ENCODE measurements at regions not wholly inside any gene's neighbourhood (a gene's known extent, or its start where the extent isn't known, plus 50 kb on each side); places are given as distances from the start of the nearest gene placed in this dataset.

GRCh38 chr5:116799401-116799800 is 224.8 kb upstream of the SEMA6A start:
- TF ChIP-seq CTCF (IDR thresholded peaks at IDR 0.05; ENCODE audit: low read depth, low read length, missing control alignments): no peak
- no peak overlapping the region for H3K4me3 ChIP-seq (ENCODE audit: low read depth, low read length)
- DNase-seq (ENCODE audit: low read depth): no peak

- no peak for DNase-seq (ENCODE audit: low read depth)
- TF ChIP-seq CTCF (IDR thresholded peaks at IDR 0.05; ENCODE audit: low read depth, low read length, missing control alignments): no peak
- H3K4me3 ChIP-seq (ENCODE audit: low read depth, low read length): no peak overlapping the region
Observed at GRCh38 chr5:116795189-116795588, 220.6 kb upstream of the SEMA6A start.

- TF ChIP-seq CTCF (IDR thresholded peaks at IDR 0.05; ENCODE audit: low read depth, low read length, missing control alignments): no peak
- DNase-seq (ENCODE audit: low read depth): no peak
- no peak overlapping the region for H3K4me3 ChIP-seq (ENCODE audit: low read depth, low read length)
Observed at GRCh38 chr5:116789522-116789921, 214.9 kb upstream of the SEMA6A start.

DNA sequence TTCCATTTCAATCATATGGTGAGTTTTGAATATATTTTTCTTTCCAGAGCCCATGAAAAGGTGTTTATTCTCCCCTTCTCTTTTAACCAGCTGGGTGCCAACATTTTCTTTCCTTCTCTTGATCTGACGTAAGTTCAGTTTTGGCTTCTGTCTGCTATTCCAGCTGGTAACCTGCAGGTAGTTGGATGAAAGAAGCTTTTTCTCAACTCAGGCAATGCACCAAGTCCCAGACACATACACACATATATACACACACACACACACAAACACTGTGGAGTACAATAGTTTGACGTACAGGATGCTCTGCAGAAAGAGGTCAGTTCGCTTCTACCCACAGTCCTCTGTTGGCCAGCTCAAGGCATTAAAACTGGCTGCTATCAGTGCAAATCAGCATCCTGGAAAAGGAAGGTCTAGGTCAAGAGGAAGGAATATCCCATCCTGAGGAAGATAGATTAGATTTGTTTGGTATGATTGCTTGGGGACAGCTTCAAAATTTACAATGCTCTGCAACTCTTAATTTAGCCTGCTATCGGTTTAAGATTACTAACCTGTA is 214.3 kb upstream of the SEMA6A start:
- no peak overlapping the region for H3K4me3 ChIP-seq (ENCODE audit: low read depth, low read length)
- TF ChIP-seq CTCF (IDR thresholded peaks at IDR 0.05; ENCODE audit: low read depth, low read length, missing control alignments): no peak
- DNase-seq (ENCODE audit: low read depth): no peak

DNA sequence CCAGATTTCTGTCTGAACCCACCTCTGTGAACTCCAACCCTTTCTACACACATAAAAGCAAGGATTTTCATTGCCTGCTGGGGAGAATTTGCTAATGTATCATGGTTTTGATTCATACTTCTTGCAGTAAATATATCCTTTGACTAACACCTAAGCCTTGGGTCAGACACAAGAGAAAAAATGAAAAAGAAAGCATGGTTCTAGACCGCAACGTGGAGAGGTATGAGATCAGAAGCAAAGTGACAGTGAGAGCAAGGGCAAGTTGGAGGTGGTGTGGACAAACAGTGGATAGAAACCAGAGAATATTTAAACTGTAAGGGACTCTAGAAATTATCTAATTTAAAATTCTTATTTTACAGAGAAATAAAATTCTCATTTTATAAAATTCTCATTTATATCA is 212.9 kb upstream of the SEMA6A start:
- no peak overlapping the region for H3K4me3 ChIP-seq (ENCODE audit: low read depth, low read length)
- no peak for DNase-seq (ENCODE audit: low read depth)
- TF ChIP-seq CTCF (IDR thresholded peaks at IDR 0.05; ENCODE audit: low read depth, low read length, missing control alignments): no peak

- no peak for TF ChIP-seq CTCF (IDR thresholded peaks at IDR 0.05; ENCODE audit: low read depth, low read length, missing control alignments)
- DNase-seq (ENCODE audit: low read depth): no peak
- H3K4me3 ChIP-seq (ENCODE audit: low read depth, low read length): no peak overlapping the region
Observed at GRCh38 chr5:116785106-116785505, 210.5 kb upstream of the SEMA6A start.

GRCh38 chr5:116779846-116780245 is 205.2 kb upstream of the SEMA6A start:
- no peak overlapping the region for H3K4me3 ChIP-seq (ENCODE audit: low read depth, low read length)
- no peak for DNase-seq (ENCODE audit: low read depth)
- TF ChIP-seq CTCF (IDR thresholded peaks at IDR 0.05; ENCODE audit: low read depth, low read length, missing control alignments): no peak
